Fibroblast of pulmonary artery (primary cell): ENCODE measurements at regions not wholly inside any gene's neighbourhood (a gene's known extent, or its start where the extent isn't known, plus 50 kb on each side); places are given as distances from the start of the nearest gene placed in this dataset.

ENCODE experiments used
- DNase-seq: peaks from one replicate; pipeline ENCODE4 v3.0.0-alpha.2; 2010; ENCODE audit warnings: low read depth
- H3K4me3 ChIP-seq: replicated peaks from 2 replicates; pipeline ENCODE4 v1.5.1; 2011; ENCODE audit warnings: low read depth, mild to moderate bottlenecking, control low read depth, low read length, moderate library complexity
- TF ChIP-seq, protein P1 (sequence below): IDR thresholded peaks from 2 replicates; pipeline ENCODE4 v1.5.1; 2011; ENCODE audit warnings: mild to moderate bottlenecking, control low read depth, low read length, inconsistent platforms; ENCODE audit errors: missing control alignments

DNA sequence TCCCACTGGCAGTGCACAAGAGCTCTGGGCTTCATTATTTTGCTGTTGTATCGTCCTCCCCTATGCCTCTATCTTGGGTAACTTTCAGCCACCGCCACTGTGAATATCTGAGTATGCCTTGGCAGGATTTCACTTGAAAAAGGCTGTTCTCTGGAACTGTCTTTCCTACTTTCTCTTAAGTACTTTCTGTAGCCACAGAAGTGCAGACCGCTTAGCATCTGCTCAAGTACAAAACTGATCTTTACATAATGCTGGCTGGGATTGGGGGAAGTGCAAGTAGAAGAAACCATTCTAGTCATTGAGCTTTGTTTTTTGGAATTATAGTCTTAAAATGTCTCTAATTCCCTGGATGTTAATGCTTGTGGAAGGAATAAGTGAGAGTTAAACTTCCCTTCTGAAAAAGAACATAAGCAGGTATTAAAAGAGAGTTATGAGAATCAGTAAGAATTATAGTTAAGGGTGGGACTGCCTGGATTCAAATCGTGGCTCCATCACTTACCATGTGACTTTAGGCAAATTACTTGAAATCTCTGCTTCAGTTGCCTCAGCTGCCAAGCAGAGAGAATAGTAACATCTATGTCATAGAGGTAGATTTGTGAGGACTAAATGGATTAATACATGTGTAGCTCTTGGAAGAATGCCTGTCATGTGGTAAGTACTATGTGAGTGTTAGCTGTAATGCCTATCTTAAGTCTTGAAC, 77.5 kb downstream of the MID1IP1 start:
- TF ChIP-seq, protein P1, sequence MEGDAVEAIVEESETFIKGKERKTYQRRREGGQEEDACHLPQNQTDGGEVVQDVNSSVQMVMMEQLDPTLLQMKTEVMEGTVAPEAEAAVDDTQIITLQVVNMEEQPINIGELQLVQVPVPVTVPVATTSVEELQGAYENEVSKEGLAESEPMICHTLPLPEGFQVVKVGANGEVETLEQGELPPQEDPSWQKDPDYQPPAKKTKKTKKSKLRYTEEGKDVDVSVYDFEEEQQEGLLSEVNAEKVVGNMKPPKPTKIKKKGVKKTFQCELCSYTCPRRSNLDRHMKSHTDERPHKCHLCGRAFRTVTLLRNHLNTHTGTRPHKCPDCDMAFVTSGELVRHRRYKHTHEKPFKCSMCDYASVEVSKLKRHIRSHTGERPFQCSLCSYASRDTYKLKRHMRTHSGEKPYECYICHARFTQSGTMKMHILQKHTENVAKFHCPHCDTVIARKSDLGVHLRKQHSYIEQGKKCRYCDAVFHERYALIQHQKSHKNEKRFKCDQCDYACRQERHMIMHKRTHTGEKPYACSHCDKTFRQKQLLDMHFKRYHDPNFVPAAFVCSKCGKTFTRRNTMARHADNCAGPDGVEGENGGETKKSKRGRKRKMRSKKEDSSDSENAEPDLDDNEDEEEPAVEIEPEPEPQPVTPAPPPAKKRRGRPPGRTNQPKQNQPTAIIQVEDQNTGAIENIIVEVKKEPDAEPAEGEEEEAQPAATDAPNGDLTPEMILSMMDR = no peak
- no peak for DNase-seq

DNA sequence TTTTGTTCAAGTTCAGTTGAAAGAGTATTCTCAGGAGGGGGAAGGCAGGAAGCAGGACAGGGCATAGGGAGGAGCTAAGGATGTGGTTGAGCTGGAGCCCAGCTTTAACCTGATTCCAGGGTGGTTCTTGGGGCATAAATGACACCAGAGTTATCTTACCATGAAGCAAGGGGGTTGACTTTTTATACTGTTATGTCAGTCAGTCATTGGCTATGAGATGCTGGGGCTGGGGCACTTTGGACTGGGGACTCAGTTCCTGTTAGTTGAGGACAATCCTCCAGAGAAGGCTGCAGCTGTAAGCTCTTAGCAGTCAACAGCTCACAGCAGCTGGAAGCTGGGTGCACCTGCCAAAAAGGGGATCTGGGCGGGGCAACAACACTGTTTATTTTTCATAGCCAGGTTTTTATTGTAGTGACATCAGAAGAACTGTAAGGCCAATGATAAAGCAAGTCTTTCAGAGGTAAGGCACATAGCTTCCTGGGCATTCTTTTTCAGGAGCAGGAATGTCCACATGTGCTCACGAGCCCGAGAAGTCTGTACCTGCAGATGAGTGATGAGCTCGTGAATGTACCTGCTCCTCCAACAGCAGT, 78.5 kb downstream of the MID1IP1 start:
- no peak overlapping the region for H3K4me3 ChIP-seq
- TF ChIP-seq, protein P1 = no peak
- no peak for DNase-seq

More for the DNA sequence above, 77.5 kb downstream of the MID1IP1 start:
- no peak overlapping the region for H3K4me3 ChIP-seq

DNA sequence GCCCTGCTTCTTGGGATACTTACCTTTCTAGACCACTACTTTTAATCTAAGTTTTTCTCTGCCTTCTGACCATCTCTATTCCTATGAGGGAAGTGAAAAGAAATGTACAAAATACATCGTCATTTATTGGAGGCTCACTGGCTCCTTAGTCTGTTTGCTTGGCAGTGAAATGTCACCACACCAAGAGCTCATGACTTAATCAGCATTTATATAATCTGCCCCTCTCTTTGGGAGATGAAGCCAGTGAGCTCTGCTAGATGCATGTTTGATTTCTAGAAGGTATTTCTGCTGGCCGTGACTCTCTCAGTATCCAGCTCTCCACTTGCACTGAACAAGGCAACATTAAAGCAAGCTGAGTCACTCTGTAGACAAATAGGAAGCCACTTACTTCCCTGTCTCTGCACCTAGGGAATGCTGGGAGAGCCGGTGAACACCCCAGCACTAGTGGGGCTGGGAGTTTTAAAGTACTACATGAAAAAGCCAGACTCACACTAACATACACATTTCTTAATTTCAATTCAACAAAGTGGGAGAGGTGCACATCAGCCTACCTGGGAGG, 79.1 kb downstream of the MID1IP1 start:
- TF ChIP-seq, protein P1 = no peak
- no peak for DNase-seq
- H3K4me3 ChIP-seq = no peak overlapping the region

DNA sequence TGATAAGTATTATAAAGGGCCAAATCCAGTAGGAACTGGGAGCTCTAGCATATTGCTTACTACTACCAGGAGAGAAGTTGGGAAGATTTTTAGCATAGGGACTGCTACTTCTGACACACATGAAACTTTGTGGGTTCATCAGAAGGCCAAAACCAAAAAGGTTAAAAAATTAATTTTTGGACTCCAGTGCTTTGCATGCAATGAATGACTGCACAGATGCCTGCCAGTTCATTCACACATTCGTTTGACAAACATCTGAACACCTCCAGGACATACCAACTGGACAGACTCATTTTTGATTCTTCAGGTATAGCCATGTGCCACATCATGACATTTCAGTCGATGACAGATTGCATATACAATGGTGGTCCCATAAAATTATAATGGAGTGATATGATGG, 79.8 kb downstream of the MID1IP1 start:
- DNase-seq = no peak
- TF ChIP-seq, protein P1 = no peak
- no peak overlapping the region for H3K4me3 ChIP-seq

DNA sequence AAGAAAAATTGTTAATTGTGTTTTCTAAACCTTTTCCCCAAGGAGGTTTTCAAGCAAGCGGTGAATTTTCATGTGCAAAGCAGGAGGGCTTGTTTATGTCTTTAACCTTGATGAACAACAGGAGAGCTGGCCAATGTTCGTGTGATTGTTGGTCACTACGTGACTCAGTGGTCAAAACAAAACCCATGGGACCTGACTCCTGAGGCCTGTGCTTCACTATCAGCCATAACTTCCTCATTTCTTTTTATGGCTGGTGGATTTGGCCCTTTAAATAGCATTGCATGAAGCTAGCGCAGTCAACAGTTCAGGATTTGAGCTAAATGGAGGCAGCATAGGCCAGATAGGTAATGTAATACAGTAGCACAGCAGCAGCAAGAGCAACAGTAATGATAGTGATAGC, 80.5 kb downstream of the MID1IP1 start:
- TF ChIP-seq, protein P1 = no peak
- no peak overlapping the region for H3K4me3 ChIP-seq
- no peak for DNase-seq

DNA sequence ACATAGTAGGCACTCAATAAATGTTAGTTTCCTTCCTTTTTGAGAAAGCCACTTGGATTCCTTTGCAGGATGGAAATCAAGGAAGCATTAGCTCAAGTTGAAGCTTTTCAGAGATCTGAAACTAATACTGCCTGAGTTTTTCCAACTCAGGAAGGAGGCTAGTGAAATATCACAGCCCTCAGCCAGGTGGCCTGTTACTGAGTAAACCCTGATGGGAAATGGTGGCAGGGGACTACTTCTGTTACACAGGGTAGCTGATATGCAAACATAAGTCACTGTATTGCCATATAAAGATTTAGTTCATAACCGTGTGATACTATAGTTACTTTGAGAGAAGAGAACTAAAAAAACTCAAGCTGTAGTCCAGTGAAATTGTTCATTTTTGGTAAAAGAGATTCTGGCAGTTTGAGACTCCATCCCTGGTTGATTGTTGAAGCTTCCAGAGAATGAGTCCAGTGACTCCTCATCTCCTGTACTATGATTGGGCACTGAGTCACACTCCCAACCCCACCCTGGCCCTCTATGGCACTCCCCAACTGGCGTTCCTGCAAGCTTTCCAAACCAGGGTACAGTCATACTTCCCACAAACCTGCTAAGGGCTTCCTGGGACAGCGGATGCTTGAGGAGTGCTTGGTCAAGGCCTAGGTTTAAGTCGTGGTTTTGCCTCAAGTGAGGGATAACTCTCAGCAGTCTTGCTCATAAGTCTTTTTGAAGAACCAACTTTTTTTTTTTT, 81.8 kb downstream of the MID1IP1 start:
- peak; percentile 62 for DNase-seq
- TF ChIP-seq, protein P1 = no peak
- no peak overlapping the region for H3K4me3 ChIP-seq
